Ascending aorta (tissue), 2 donors: ENCODE measurements at regions not wholly inside any gene's neighbourhood (a gene's known extent, or its start where the extent isn't known, plus 50 kb on each side); places are given as distances from the start of the nearest gene placed in this dataset.

Experiments used
- DNase-seq, 2 donors: peaks; one replicate each; pipeline ENCODE4 v3.0.0-alpha.2; 2019; ENCODE audit warnings: low spot score in 2 of 2
- H3K27ac ChIP-seq, 2 donors: fragments of 200-600 bp; sonication (generic); one replicate each; pipeline ENCODE4 v1.5.1; 2016 to 2017; ENCODE audit warnings: mild to moderate bottlenecking in 1 of 2
- H3K27me3 ChIP-seq: fragments of 200-600 bp; sonication (generic); one replicate; pipeline ENCODE4 v1.5.1; 2017
- H3K36me3 ChIP-seq, 2 donors: fragments of 200-600 bp; sonication (generic); one replicate each; pipeline ENCODE4 v1.5.1; 2016
- H3K4me1 ChIP-seq, 2 donors: fragments of 200-600 bp; sonication (generic); one replicate each; pipeline ENCODE4 v1.5.1; 2016 to 2017; ENCODE audit warnings: mild to moderate bottlenecking in 1 of 2
- H3K4me3 ChIP-seq, 2 donors: fragments of 200-600 bp; sonication (generic); one replicate each; pipeline ENCODE4 v1.5.1; 2016 to 2017; ENCODE audit warnings: mild to moderate bottlenecking in 1 of 2
- H3K9me3 ChIP-seq, 2 donors: fragments of 200-600 bp; sonication (generic); one replicate each; pipeline ENCODE4 v1.5.1; 2016
- CTCF ChIP-seq, 3 experiments: fragments of 200-600 bp in 2 of 3; fragments of 450-650 bp in 1 of 3; sonication (generic) in 2 of 3; IDR thresholded peaks; one replicate each; pipeline ENCODE4 v1.5.1; 2016 to 2019; ENCODE audit warnings: antibody characterized with exemption in 3 of 3, mild to moderate bottlenecking in 1 of 3, moderate library complexity in 1 of 3
- intact Hi-C: fragments of 100-400 bp; cut with DNase I; formaldehyde crosslinking; loops from one replicate; pipeline ENCODE4 v1.15.1; 2023

DNA sequence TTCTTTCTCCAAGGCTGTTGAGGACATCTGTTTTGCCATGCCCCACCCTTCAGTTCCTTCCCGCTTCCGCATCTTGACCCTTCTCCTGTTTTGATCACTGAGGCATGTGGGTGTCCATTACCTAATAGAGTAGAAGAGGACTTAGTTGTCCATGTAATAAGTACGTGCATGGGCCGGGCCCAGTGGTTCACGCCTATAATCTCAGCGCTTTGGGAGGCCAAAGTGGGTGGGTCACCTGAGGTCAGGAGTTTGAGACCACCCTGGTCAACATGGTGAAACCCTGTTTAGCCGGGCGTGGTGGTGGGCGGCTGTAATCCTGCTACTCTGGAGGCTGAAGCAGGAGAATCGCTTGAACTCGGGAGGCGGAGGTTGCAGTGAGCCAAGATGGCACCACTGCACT lies 637.8 kb upstream of the EEF2KMT start:
- H3K9me3 ChIP-seq = no peaks in the 10 kb centered on the region
- no peaks in the 10 kb centered on the region for H3K36me3 ChIP-seq
- no peak for TF ChIP-seq CTCF (IDR thresholded peaks at IDR 0.05)
- no peaks in the 10 kb centered on the region for H3K4me1 ChIP-seq
- no peaks in the 10 kb centered on the region for H3K27me3 ChIP-seq
- no peak overlapping the region for H3K27ac ChIP-seq
- DNase-seq = no peak
- H3K4me3 ChIP-seq = no peak overlapping the region
- intact Hi-C loops = no loop called here

GRCh38 chr16:5730783-5731182 lies 633.2 kb upstream of the EEF2KMT start:
- no peaks in the 10 kb centered on the region for H3K27me3 ChIP-seq
- no peak overlapping the region for H3K27ac ChIP-seq
- TF ChIP-seq CTCF (IDR thresholded peaks at IDR 0.05) = no peak
- intact Hi-C loops = no loop called here
- H3K36me3 ChIP-seq = no peaks in the 10 kb centered on the region
- DNase-seq = no peak
- H3K4me1 ChIP-seq = no peaks in the 10 kb centered on the region
- H3K9me3 ChIP-seq = no peaks in the 10 kb centered on the region
- no peak overlapping the region for H3K4me3 ChIP-seq

DNA sequence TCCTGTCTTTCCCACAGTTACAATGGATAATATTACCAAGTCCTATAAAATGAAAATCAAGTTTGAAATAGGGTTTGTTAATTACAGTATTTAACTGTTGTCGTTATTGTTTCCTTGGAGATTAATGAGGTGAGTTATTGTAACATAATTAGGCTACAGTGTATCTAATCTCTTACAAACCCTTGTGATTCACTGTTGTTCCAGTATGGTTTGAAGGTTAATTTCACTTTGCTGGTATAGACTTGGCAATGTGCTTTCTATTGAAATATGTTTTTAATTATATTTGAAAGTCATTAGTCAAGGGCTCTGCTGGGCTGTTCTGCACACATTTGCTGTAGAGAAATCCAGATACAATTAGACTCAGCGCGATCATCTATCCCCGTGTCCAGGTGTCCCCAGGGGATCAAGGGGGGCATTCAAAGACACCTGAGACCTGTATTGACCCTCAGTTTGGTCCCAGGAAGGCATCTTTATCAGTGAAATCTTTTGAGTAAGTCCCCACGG lies 624.6 kb upstream of the EEF2KMT start:
- Histone ChIP-seq H3K27ac (no peak overlapping the region), H3K4me1 (no peaks in the 10 kb centered on the region), H3K9me3 (no peaks in the 10 kb centered on the region), H3K36me3 (no peaks in the 10 kb centered on the region), H3K27me3 (no peaks in the 10 kb centered on the region), H3K4me3 (no peak overlapping the region)
- no peak for TF ChIP-seq CTCF (IDR thresholded peaks at IDR 0.05)
- no peak for DNase-seq
- intact Hi-C loops = no loop called here

- no peaks in the 10 kb centered on the region for H3K9me3 ChIP-seq
- no peaks in the 10 kb centered on the region for H3K36me3 ChIP-seq
- H3K4me1 ChIP-seq = no peaks in the 10 kb centered on the region
- DNase-seq = no peak
- intact Hi-C loops = no loop called here
- no peak for TF ChIP-seq CTCF (IDR thresholded peaks at IDR 0.05)
- no peaks in the 10 kb centered on the region for H3K27me3 ChIP-seq
- H3K27ac ChIP-seq = no peak overlapping the region
- H3K4me3 ChIP-seq = no peak overlapping the region
These were observed 617.6 kb upstream of the EEF2KMT start for GRCh38 chr16:5715155-5715554.

GRCh38 chr16:5709889-5710288 lies 612.3 kb upstream of the EEF2KMT start:
- Histone ChIP-seq H3K27me3 (no peaks in the 10 kb centered on the region), H3K36me3 (no peaks in the 10 kb centered on the region), H3K4me3 (no peak overlapping the region), H3K9me3 (no peaks in the 10 kb centered on the region), H3K4me1 (no peaks in the 10 kb centered on the region), H3K27ac (no peak overlapping the region)
- DNase-seq = no peak
- TF ChIP-seq CTCF (IDR thresholded peaks at IDR 0.05) = no peak
- intact Hi-C loops = no loop called here

DNA sequence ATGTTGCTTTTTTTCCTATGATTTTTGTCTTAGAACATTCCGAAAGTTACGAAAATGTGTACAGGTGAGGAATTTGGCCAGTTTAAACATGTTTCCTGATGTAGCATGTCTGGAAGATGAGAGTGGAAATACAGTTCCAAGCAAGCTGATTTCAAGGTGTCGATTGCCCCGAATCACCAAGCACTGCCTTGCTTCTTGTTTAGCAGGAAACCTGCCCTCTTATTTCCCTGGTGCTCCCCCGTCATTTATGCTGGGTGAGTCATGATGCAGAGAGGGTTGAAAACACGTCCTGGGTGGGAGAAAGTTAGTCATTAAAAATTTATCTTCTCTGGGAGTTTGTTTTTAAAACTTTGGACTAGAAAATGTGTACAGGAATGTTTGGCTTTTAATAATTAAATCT lies 608.6 kb upstream of the EEF2KMT start:
- DNase-seq = no peak
- Histone ChIP-seq H3K36me3 (no peaks in the 10 kb centered on the region), H3K4me3 (no peak overlapping the region), H3K9me3 (no peaks in the 10 kb centered on the region), H3K4me1 (no peaks in the 10 kb centered on the region), H3K27me3 (no peaks in the 10 kb centered on the region), H3K27ac (no peak overlapping the region)
- TF ChIP-seq CTCF (IDR thresholded peaks at IDR 0.05) = no peak
- intact Hi-C loops = no loop called here
